SIG-M5 treated with dmso at 0.1 percent for 504 hours (cell line): ENCODE measurements at regions not wholly inside any gene's neighbourhood (a gene's known extent, or its start where the extent isn't known, plus 50 kb on each side); places are given as distances from the start of the nearest gene placed in this dataset.
"Not testable (repeated sequence)": the region's sequence is repeated elsewhere in the genome, so short reads cannot be mapped to it uniquely, and the experiment has no call there.

Source experiments
- DNase-seq: peaks from one replicate; lab custom pipeline; 2025; ENCODE audit not compliant: unreplicated experiment; lab: John Stamatoyannopoulos, UW

- DNase-seq, result no peak
Observed at GRCh38 chr2:129504646-129505045, 474.8 kb upstream of the RAB6C start.

GRCh38 chr2:129518937-129519336, 460.5 kb upstream of the RAB6C start:
- no peak for DNase-seq

GRCh38 chr2:129532158-129532557, 447.3 kb upstream of the RAB6C start:
- DNase-seq, result not testable (repeated sequence)

GRCh38 chr2:129548880-129549279, 430.6 kb upstream of the RAB6C start:
- DNase-seq, result no peak

GRCh38 chr2:129550536-129550935, 428.9 kb upstream of the RAB6C start:
- DNase-seq, result no peak

GRCh38 chr2:129554373-129554772, 425.1 kb upstream of the RAB6C start:
- no peak for DNase-seq

- DNase-seq, result no peak
Observed at GRCh38 chr2:129559101-129559500, 420.4 kb upstream of the RAB6C start.

GRCh38 chr2:129565551-129566109, 413.8 kb upstream of the RAB6C start:
- DNase-seq, result no peak

- not testable (repeated sequence) for DNase-seq
Observed at GRCh38 chr2:129570812-129571211, 408.7 kb upstream of the RAB6C start.

- DNase-seq, result no peak
Observed at GRCh38 chr2:129575431-129575830, 404.0 kb upstream of the RAB6C start.

GRCh38 chr2:129575880-129576279, 403.6 kb upstream of the RAB6C start:
- DNase-seq, result no peak

GRCh38 chr2:129580001-129580400, 399.5 kb upstream of the RAB6C start:
- no peak for DNase-seq

GRCh38 chr2:129585760-129586159, 393.7 kb upstream of the RAB6C start:
- DNase-seq, result no peak

GRCh38 chr2:129587426-129588064, 391.9 kb upstream of the RAB6C start:
- no peak for DNase-seq

GRCh38 chr2:129604560-129604959, 374.9 kb upstream of the RAB6C start:
- no peak for DNase-seq

GRCh38 chr2:129605646-129606045, 373.8 kb upstream of the RAB6C start:
- DNase-seq, result no peak

GRCh38 chr2:129606496-129607270, 372.8 kb upstream of the RAB6C start:
- no peak for DNase-seq

GRCh38 chr2:129609224-129609623, 370.2 kb upstream of the RAB6C start:
- no peak for DNase-seq

GRCh38 chr2:129610766-129611165, 368.7 kb upstream of the RAB6C start:
- no peak for DNase-seq

- no peak for DNase-seq
Observed at GRCh38 chr2:129611471-129611870, 368.0 kb upstream of the RAB6C start.

- DNase-seq, result no peak
Observed at GRCh38 chr2:129619471-129619870, 360.0 kb upstream of the RAB6C start.

- no peak for DNase-seq
Observed at GRCh38 chr2:129620411-129620810, 359.1 kb upstream of the RAB6C start.
